ENCODE measurements at regions not wholly inside any gene's neighbourhood (a gene's known extent, or its start where the extent isn't known, plus 50 kb on each side); places are given as distances from the start of the nearest gene placed in this dataset.
"Not testable (repeated sequence)": the region's sequence is repeated elsewhere in the genome, so short reads cannot be mapped to it uniquely, and the experiment has no call there.

DNA sequence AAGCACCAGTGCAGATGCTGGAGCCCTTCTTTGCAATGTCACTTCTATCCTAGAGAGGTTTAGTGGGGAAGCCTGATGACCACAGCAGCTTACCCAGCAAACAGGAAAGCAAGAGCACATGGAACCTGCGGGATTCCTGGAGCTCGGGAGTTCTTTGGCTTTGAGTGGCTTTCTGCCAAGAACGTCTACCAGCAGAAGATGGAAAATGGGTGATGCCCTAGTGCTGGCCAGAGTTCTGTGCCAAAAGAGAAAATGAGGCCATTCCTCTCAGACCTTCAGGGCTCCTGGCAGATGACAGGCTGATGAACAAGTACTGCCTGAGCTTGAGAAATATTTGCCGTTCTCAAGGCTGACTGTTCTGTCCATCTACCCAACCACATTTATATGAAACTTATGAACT, 332.1 kb upstream of the CCL2 start:
- ChIA-PET CTCF (no interaction called here), POLR2A (no interaction called here)
- Histone ChIP-seq H3K27me3 (ENCODE audit: control insufficient read depth, insufficient read depth, low read length) (no peaks in the 10 kb centered on the region), H3K4me3 (ENCODE audit: low read depth, low read length) (no peak overlapping the region), H3K36me3 (ENCODE audit: control insufficient read depth, insufficient read depth, low read length) (no peaks in the 10 kb centered on the region)
- no peak for DNase-seq (ENCODE audit: low read depth)
- TF ChIP-seq, protein P1, sequence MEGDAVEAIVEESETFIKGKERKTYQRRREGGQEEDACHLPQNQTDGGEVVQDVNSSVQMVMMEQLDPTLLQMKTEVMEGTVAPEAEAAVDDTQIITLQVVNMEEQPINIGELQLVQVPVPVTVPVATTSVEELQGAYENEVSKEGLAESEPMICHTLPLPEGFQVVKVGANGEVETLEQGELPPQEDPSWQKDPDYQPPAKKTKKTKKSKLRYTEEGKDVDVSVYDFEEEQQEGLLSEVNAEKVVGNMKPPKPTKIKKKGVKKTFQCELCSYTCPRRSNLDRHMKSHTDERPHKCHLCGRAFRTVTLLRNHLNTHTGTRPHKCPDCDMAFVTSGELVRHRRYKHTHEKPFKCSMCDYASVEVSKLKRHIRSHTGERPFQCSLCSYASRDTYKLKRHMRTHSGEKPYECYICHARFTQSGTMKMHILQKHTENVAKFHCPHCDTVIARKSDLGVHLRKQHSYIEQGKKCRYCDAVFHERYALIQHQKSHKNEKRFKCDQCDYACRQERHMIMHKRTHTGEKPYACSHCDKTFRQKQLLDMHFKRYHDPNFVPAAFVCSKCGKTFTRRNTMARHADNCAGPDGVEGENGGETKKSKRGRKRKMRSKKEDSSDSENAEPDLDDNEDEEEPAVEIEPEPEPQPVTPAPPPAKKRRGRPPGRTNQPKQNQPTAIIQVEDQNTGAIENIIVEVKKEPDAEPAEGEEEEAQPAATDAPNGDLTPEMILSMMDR (IDR thresholded peaks at IDR 0.05; ENCODE audit: insufficient read depth, low read depth, low read length), result no peak

- ChIA-PET CTCF (no interaction called here), POLR2A (no interaction called here)
- TF ChIP-seq, protein P1 (IDR thresholded peaks at IDR 0.05; ENCODE audit: insufficient read depth, low read depth, low read length), result no peak
- no peak for DNase-seq (ENCODE audit: low read depth)
- H3K4me3 ChIP-seq (ENCODE audit: low read depth, low read length), result no peak overlapping the region
- no peaks in the 10 kb centered on the region for H3K27me3 ChIP-seq (ENCODE audit: control insufficient read depth, insufficient read depth, low read length)
- H3K36me3 ChIP-seq (ENCODE audit: control insufficient read depth, insufficient read depth, low read length), result no peaks in the 10 kb centered on the region
These were observed 331.0 kb upstream of the CCL2 start for GRCh38 chr17:33924104-33924503.

- ChIA-PET POLR2A (no interaction called here), CTCF (no interaction called here)
These were observed 329.4 kb upstream of the CCL2 start for GRCh38 chr17:33925649-33926048.

DNA sequence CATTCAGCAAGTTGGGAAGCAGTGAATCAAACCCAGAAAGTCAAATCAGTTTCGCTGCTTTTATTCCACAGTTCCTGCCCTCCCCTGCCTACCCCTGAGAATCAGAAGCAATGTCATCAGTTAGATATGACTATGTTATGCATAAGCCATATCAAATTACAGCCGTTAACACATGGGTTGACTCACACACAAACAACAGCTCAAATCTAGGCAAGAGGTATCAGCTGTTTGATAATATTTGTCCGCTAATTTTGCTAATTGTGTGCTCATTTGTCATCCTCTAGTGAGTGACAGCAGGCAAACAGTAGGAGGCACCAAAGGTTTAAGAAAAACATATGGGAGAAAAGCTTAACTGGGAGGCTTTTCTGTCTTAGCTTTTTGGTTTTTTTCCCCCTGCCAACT, 327.4 kb upstream of the CCL2 start:
- no peak overlapping the region for H3K4me3 ChIP-seq (ENCODE audit: low read depth, low read length)
- no peaks in the 10 kb centered on the region for H3K27me3 ChIP-seq (ENCODE audit: control insufficient read depth, insufficient read depth, low read length)
- TF ChIP-seq, protein P1 (IDR thresholded peaks at IDR 0.05; ENCODE audit: insufficient read depth, low read depth, low read length), result no peak
- DNase-seq (ENCODE audit: low read depth), result no peak
- CTCF ChIA-PET, result interaction anchor here (0.6 to 1.3 kb wide), 2 partner anchors 240 to 433 kb away, joined by 3 to 4 read pairs; no protein-coding TSS in a partner anchor
- POLR2A ChIA-PET, result no interaction called here
- no peaks in the 10 kb centered on the region for H3K36me3 ChIP-seq (ENCODE audit: control insufficient read depth, insufficient read depth, low read length)

More at GRCh38 chr17:33925649-33926048, 329.4 kb upstream of the CCL2 start:
- TF ChIP-seq, protein P1 (IDR thresholded peaks at IDR 0.05; ENCODE audit: insufficient read depth, low read depth, low read length), result no peak
- DNase-seq (ENCODE audit: low read depth), result no peak
- Histone ChIP-seq H3K36me3 (ENCODE audit: control insufficient read depth, insufficient read depth, low read length) (no peaks in the 10 kb centered on the region), H3K27me3 (ENCODE audit: control insufficient read depth, insufficient read depth, low read length) (no peaks in the 10 kb centered on the region), H3K4me3 (ENCODE audit: low read depth, low read length) (no peak overlapping the region)

DNA sequence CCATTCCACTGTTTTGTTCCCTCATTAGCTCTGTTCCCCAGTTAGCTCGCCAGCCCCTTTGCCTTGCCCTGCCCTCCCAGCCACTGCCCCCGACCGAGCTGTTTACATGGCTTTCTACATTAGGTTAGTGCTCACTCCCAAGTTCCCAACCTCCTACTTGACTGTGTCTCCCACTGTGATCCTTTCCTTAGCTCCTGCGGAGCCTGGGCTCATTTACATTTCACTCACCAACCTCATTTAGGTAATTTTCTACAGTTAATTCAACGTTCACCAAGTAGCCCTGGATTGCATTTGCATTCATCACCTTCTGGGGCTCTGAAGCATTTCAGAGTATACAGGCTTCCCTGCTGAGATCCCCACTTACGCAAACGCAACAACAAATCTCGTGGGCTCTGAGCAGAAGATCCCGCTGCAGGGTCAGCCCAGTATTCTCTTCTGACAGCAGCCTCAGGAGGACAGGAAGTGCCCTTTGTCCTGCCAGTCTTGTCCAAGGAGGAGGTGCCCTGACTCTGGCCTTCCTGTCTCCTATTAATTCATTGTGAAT, 325.8 kb upstream of the CCL2 start:
- H3K4me3 ChIP-seq (ENCODE audit: low read depth, low read length), result no peak overlapping the region
- no peaks in the 10 kb centered on the region for H3K36me3 ChIP-seq (ENCODE audit: control insufficient read depth, insufficient read depth, low read length)
- ChIA-PET CTCF (interaction anchor here (1.1 kb wide), 1 partner anchor 10 kb away, joined by 3 read pairs; no protein-coding TSS in a partner anchor), POLR2A (no interaction called here)
- TF ChIP-seq, protein P1 (IDR thresholded peaks at IDR 0.05; ENCODE audit: insufficient read depth, low read depth, low read length), result no peak
- no peak for DNase-seq (ENCODE audit: low read depth)
- no peaks in the 10 kb centered on the region for H3K27me3 ChIP-seq (ENCODE audit: control insufficient read depth, insufficient read depth, low read length)

DNA sequence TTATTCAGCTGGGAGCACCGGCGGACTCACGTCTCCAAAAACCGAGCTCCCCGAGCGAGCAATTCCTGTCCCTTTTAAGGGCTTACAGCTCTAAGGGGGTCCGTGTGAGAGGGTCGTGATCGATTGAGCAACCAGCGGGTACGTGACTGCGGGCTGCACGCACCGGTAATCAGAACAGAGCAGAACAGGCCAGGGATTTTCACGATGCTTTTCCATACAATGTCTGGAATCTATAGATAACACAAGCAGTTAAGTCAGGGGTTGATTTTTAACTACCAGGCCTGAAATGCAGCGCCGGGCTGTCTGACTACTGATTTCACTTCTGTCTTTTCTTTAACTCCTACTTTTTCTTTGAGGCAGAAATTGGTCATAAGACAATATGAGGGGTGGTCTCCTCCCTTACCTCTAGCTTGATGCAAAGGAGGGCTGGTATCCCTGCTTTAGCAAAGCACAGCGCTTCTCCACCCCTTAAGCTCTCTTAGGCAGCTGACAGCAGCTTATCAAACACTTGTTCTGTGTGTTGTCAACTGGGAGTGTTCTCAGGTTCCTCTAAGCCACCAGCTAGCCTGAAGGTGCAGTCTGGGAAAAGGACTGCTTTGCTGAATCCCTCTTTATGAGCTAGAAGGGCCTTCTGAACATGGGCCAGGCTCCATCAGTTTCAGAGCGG, 323.8 kb upstream of the CCL2 start:
- H3K27me3 ChIP-seq (ENCODE audit: control insufficient read depth, insufficient read depth, low read length); POLR2A ChIA-PET; DNase-seq (ENCODE audit: low read depth); H3K4me3 ChIP-seq (ENCODE audit: low read depth, low read length); CTCF ChIA-PET; H3K36me3 ChIP-seq (ENCODE audit: control insufficient read depth, insufficient read depth, low read length): not testable (repeated sequence)
